GM21737 (cell line): ENCODE measurements at regions not wholly inside any gene's neighbourhood (a gene's known extent, or its start where the extent isn't known, plus 50 kb on each side); places are given as distances from the start of the nearest gene placed in this dataset.
"Not testable (repeated sequence)": the region's sequence is repeated elsewhere in the genome, so short reads cannot be mapped to it uniquely, and the experiment has no call there.

Source experiments
- ATAC-seq: cut with Tn5 transposase; IDR thresholded peaks from one replicate; pipeline ENCODE4 v1.9.1; 2021; ENCODE audit warnings: mild to moderate bottlenecking, moderate library complexity; ENCODE audit not compliant: unreplicated experiment

GRCh38 chr9:29021632-29022031 lies 1448.4 kb upstream of the C9orf72 start:
- no peak for ATAC-seq

DNA sequence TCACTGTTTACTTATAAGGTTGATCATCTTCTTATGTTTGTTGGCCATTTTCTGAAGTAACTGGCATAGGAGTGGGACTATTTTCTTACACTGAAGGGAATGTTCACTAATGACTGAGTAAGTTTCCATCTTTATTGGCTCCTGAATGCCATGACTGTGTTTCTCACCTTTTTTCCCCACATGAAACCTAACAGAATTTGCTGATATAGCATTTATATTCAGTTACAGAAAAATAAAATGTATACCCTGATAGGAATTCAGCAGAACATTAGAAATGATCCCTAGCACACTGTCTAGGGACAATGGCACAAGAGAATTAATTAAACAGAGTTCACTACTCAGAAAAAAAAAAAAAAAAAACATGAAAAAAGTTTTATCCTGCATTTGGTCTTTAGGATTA lies 1465.1 kb upstream of the C9orf72 start:
- no peak for ATAC-seq

GRCh38 chr9:29039258-29039657 lies 1466.0 kb upstream of the C9orf72 start:
- ATAC-seq, result no peak

DNA sequence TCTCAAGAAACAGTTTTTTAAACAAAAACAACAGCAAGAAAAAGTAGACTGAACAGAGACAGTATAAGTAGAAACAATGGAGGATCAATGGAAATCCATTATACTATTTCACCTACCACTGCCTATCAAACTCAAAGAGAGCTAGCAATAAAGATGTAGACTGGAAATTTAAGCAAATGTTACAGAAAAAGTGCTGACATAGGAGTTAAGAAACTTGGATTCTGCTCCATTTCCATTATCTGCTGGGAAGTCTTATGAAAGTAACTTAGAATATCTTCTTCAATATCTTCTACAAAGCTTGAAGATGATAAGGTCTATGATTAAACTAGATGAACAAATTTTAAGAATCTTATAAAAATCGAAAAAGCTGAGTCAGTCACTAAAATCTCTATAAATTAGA lies 1469.8 kb upstream of the C9orf72 start:
- ATAC-seq, result no peak

DNA sequence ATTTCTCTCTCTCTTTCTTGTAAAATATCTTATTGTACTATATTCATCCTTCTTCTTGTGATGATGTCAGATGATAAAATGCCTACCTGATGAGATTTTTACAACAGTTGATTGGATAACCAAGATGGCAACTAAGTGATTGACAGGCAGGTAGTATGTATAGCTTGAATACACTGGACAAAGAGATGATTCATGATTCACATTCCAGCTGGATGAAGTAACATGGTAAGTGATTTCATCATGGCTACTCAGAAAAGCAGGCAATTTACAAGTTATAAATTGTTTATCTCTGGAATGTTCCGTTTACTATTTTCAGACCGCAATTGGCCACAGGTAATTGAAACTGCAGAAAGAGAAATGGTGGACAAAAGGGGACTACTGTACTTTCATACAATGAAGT lies 1471.7 kb upstream of the C9orf72 start:
- no peak for ATAC-seq

DNA sequence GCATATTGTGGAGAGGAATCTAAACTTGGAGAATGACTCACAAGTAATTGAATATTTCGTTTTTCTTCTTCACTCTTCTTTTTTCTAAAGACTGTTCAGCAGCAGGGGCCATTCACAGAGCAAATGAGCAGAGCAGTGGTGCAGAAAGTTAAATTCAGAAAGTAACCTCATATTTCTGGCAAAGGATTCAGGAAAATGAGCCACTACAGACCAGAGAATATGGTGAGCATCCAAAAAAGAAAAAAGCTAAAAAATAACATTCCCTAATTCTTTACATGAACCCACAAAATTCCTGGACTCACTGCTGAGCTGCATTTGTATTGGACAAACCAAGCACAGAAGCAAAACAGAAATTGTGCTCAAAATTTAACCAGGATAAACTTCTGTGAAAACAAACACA lies 1486.8 kb upstream of the C9orf72 start:
- no peak for ATAC-seq

DNA sequence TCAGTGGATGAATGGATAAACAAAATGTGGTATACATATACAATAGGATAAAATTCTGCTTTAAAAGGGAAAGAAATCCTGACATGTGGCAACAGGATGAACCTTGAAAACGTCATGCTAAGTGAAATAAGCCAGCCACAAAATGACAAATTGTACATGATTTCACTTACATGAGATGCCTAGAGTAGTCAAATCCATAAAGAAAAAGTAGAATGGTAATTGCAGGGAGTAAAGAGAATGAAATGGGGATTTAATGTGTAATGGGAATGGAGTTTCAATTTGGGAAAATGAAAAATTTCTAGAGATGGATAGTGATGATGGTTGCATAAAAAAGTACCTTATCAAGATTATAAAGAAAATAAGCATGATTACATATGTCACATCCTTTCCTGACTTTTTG lies 1489.2 kb upstream of the C9orf72 start:
- ATAC-seq, result no peak

GRCh38 chr9:29063031-29063430 lies 1489.8 kb upstream of the C9orf72 start:
- ATAC-seq, result no peak

DNA sequence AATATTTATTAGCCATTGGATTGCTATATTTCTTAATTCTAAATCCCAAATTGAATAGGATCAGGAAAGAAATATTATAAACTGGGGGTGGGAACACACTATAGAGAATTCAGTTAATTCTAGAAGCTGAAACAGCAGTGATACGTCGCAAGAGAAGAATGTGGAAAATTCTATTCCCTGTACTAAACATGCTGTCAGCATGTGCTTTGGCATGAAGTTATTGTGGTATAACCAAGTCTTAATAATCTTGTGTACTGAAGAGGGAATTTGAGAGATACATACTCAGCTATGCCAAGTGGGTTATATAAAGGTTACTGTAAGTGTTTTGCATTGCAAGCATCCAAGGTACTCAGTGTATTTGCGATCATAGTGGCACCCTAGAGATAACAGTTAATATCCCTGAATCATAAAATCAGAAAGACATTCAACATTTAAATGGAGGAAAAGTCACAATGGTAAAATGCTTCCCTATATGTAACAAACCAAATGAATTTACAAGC lies 1492.9 kb upstream of the C9orf72 start:
- ATAC-seq, result no peak

GRCh38 chr9:29068461-29068860 lies 1495.2 kb upstream of the C9orf72 start:
- ATAC-seq, result no peak

- ATAC-seq, result no peak
Observed at GRCh38 chr9:29069376-29069775, 1496.1 kb upstream of the C9orf72 start.

GRCh38 chr9:29078063-29078666 lies 1504.9 kb upstream of the C9orf72 start:
- no peak for ATAC-seq

DNA sequence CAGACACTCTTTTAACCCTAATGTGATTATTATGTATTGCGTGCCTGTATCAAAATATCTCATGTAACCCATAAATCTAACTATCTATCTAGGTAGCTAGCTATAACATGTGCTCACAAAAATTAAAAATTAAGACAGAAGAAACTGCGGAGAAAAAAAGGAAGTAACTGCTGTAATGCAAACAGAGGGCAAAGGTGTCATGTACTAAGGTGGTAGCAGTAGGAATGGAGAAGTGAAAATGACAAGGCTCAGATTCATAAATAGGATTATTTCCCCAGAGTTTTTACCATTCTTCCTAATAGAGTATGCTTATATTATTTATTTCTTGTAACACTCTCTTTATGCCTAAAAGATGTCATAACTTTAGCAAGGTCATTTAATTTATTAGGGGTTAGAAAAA lies 1527.5 kb upstream of the C9orf72 start:
- no peak for ATAC-seq

- not testable (repeated sequence) for ATAC-seq
Observed at GRCh38 chr9:29104166-29104565, 1530.9 kb upstream of the C9orf72 start.

GRCh38 chr9:29118555-29118954 lies 1545.3 kb upstream of the C9orf72 start:
- no peak for ATAC-seq

GRCh38 chr9:29126783-29127182 lies 1553.5 kb upstream of the C9orf72 start:
- no peak for ATAC-seq

GRCh38 chr9:29129763-29130162 lies 1556.5 kb upstream of the C9orf72 start:
- ATAC-seq, result no peak

DNA sequence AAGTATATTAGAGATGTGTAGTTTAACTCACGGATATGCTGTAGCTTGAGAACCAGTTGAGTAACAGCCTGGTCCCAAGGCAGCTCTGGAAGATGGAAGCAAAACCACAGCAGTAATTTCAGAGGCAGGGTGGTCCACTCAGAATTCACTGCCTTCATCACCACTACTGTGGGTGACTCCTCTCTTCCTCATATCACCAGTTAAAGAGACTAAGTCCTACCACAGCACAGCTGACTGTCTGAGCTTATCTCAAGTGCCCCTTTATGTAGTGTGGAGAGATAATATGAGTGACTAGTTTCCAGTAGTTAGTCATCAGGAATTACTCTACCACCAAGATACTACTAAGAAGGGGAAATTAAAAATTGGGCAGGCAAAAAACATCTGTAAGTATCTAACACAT lies 1571.2 kb upstream of the C9orf72 start:
- no peak for ATAC-seq

DNA sequence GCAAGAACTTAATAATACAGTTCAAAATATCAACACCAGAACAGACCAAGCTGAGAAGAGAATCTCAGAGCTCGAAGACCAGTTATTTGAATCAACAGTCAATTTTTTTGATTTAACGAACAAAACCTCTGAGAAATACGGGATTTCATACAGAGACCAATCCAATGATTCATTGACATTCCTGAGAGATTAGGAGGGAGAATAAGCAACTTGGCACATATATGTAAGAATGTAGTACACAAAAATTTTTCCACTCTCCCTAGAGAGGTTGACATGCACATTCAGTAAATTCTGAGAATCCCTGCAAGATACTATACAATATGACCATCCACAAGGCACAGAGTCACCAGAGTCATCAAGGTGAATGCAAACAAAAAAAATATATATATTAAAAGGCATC lies 1577.3 kb upstream of the C9orf72 start:
- ATAC-seq, result no peak

DNA sequence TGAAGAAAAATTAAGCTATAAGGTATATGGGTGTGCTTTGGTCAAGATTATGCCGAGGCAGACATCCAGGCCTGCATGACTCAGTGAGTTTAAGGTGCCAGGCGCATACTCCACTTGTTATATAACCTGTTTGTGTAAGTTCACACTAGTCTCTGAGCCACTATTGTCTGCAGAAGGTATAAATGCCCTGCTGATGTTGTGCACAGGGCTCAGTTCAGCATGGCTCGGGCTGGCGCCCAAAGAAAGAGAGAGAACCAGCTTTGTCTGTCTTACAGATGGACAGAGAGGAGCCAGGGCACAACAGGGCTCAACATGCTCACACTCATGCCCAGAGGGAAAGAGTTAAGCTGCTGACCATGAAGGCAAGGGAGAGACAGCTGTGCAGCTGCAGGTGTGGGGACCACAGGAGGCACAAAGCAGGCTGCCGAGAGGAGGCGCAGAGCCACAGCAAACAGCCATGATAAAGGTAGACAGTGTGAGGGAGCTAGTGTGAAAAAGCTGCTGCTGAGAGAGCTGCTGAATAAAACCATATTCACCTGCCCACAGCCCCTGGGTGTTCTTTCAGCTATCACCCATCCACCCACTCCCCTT lies 1587.6 kb upstream of the C9orf72 start:
- ATAC-seq, result no peak

DNA sequence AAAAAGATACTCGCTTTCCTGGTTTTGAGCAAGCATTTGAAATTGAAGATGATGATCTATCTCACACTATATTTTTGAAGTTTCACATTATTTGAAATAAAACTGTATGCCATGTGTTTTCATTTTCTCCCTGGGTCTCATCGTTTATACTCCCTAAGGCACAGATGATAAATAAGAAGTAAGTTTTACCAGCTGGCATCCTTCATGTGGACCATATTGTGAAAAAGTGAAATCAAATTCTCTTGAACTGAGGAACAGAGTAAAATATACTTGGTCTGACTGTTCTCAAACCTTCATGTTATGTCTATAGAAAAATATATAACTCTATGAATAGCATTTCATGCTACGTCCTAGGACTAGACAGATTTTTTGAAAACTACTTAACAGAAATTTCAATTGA lies 1600.9 kb upstream of the C9orf72 start:
- ATAC-seq, result no peak

DNA sequence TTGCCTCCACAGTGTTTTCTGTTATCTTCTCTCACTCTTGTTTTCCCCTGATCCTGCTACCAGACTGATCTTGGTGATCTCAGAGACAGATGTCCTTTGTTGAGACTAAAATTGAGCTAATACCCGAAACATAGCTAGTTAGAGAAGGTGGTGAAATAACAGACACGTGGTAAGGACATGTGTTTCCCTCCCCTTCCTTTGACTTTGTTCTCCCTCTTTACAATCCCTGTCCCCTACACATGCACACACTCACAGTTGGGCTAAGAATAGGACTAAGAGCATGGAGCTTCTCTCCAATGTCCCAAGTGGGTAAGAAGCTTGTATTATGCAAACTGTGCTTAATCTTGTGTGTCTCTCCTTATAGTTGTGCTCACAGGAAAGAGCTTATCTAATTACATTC lies 1603.0 kb upstream of the C9orf72 start:
- no peak for ATAC-seq

GRCh38 chr9:29176786-29177185 lies 1603.5 kb upstream of the C9orf72 start:
- no peak for ATAC-seq
